Right lobe of liver (tissue), 6 donors: ENCODE measurements at regions not wholly inside any gene's neighbourhood (a gene's known extent, or its start where the extent isn't known, plus 50 kb on each side); places are given as distances from the start of the nearest gene placed in this dataset.

Experiments
- ATAC-seq, 4 donors: fragments of 200-7000 bp; cut with Tn5 transposase; one replicate each; pipeline ENCODE4 v1.9.1; 2020; ENCODE audit warnings: mild to moderate bottlenecking in 4 of 4, moderate library complexity in 4 of 4
- DNase-seq, 3 donors: peaks; one replicate each; pipeline ENCODE4 v3.0.0-alpha.2; 2020
- H3K27ac ChIP-seq, 3 donors: fragments of 200-600 bp; one replicate each; pipeline ENCODE4 v1.8.0; 2022
- H3K27me3 ChIP-seq, 2 donors: fragments of 200-600 bp; one replicate each; pipeline ENCODE4 v1.8.0; 2022
- H3K36me3 ChIP-seq, 4 donors: fragments of 200-600 bp; sonication (generic) in 1 of 4; one replicate each; pipeline versions ENCODE4 v1.5.1 to v1.8.0; 2017 to 2022; ENCODE audit warnings: control low read depth in 1 of 4
- H3K4me1 ChIP-seq, 4 donors: fragments of 200-600 bp; sonication (generic) in 1 of 4; one replicate each; pipeline versions ENCODE4 v1.5.1 to v1.8.0; 2017 to 2022; ENCODE audit warnings: control low read depth in 1 of 4
- H3K4me3 ChIP-seq, 3 donors: fragments of 200-600 bp; one replicate each; pipeline ENCODE4 v1.8.0; 2022
- H3K9me3 ChIP-seq, 4 donors: fragments of 200-600 bp; sonication (generic) in 1 of 4; one replicate each; pipeline versions ENCODE4 v1.5.1 to v1.8.0; 2017 to 2022; ENCODE audit warnings: control low read depth in 1 of 4
- POLR2A ChIP-seq: fragments of 450-650 bp; IDR thresholded peaks from one replicate; pipeline ENCODE4 v1.6.1; 2017; ENCODE audit warnings: antibody characterized with exemption, mild to moderate bottlenecking
- WGBS: methylation state at CpG from one replicate; pipeline ENCODE4 v1.1.6; 2018; ENCODE audit warnings: low coverage, low lambda C conversion rate; ENCODE audit not compliant: insufficient coverage; ENCODE audit errors: missing lambda C conversion rate; 5-methylcytosine and 5-hydroxymethylcytosine counted together
- intact Hi-C, 2 donors: fragments of 100-400 bp; cut with DNase I; formaldehyde crosslinking; loops; one replicate each; pipeline versions ENCODE4 v1.11.2 to v1.14.1; 2022
- TF ChIP-seq, protein P1 (sequence below), 4 donors: fragments of 200-600 bp in 3 of 4; fragments of 450-650 bp in 1 of 4; IDR thresholded peaks; one replicate each; pipeline versions ENCODE4 v1.5.1 to v1.8.0; 2016 to 2022; ENCODE audit warnings: antibody characterized with exemption in 4 of 4, mild to moderate bottlenecking in 2 of 4
- donor health status: DM: no; HTN: yes; CAD: no.
- donor health status: DM: no; HTN: no; CAD: no.
- donor health status: DM: no; HTN: no; CAD: no.
- donor health status: DM: no; HTN: yes; CAD: no.
- donor health status: DM: no; HTN: yes; CAD: no.

DNA sequence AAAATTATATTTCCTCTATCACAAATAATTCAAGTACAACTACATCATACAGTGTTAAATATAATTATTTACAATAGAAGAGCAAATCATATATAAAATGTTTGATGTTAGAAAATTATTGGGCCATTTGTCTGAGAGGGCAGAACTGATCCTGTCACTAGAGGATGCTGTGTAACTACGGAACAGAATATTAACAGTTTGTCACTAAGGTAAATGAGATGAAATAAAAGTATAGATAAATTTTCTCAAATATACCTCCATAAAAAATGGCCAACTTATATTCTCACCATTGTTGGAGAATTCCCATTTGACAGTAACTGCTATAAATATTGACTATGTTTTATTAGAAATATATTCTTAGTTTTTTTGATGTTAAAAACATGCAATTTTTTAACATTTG lies 1067.4 kb upstream of the DDX18 start:
- no peaks in the 10 kb centered on the region for H3K9me3 ChIP-seq
- H3K4me3 ChIP-seq, result no peak overlapping the region
- ATAC-seq, result no peak
- H3K4me1 ChIP-seq, result no peaks in the 10 kb centered on the region
- TF ChIP-seq, protein P1, sequence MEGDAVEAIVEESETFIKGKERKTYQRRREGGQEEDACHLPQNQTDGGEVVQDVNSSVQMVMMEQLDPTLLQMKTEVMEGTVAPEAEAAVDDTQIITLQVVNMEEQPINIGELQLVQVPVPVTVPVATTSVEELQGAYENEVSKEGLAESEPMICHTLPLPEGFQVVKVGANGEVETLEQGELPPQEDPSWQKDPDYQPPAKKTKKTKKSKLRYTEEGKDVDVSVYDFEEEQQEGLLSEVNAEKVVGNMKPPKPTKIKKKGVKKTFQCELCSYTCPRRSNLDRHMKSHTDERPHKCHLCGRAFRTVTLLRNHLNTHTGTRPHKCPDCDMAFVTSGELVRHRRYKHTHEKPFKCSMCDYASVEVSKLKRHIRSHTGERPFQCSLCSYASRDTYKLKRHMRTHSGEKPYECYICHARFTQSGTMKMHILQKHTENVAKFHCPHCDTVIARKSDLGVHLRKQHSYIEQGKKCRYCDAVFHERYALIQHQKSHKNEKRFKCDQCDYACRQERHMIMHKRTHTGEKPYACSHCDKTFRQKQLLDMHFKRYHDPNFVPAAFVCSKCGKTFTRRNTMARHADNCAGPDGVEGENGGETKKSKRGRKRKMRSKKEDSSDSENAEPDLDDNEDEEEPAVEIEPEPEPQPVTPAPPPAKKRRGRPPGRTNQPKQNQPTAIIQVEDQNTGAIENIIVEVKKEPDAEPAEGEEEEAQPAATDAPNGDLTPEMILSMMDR (IDR thresholded peaks at IDR 0.05), result no peak
- no peak for TF ChIP-seq POLR2A
- H3K27ac ChIP-seq, result no peak overlapping the region
- DNase-seq, result no peak
- H3K27me3 ChIP-seq, result no peaks in the 10 kb centered on the region
- 23% methylated on average over 1 of the region's 1 CpG for WGBS
- H3K36me3 ChIP-seq, result no peaks in the 10 kb centered on the region
- intact Hi-C loops, result no loop called here

DNA sequence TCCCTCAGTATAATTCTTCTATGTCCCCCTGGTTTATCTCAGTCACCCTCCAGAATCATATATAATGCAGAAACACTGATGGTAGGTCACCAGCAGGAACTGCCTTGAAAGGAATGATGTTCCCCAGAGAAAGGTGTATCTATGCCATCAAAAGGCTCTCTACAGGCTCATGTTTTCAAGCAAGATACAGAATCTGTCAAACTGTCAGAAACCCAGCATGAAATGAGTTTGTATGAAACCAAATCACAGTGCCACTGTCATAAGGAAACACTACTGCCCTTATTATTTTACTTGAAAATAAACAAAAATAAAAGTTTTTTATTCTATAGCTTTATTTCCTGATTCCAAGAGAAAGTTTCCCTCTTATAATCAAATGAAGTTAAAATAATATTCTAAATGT lies 1064.5 kb upstream of the DDX18 start:
- Histone ChIP-seq H3K9me3 (no peaks in the 10 kb centered on the region), H3K4me3 (no peak overlapping the region), H3K27ac (no peak overlapping the region), H3K36me3 (no peaks in the 10 kb centered on the region), H3K4me1 (no peaks in the 10 kb centered on the region), H3K27me3 (no peaks in the 10 kb centered on the region)
- intact Hi-C loops, result no loop called here
- ATAC-seq (no peak), DNase-seq (no peak)
- TF ChIP-seq, protein P1 (IDR thresholded peaks at IDR 0.05), result no peak
- no peak for TF ChIP-seq POLR2A

DNA sequence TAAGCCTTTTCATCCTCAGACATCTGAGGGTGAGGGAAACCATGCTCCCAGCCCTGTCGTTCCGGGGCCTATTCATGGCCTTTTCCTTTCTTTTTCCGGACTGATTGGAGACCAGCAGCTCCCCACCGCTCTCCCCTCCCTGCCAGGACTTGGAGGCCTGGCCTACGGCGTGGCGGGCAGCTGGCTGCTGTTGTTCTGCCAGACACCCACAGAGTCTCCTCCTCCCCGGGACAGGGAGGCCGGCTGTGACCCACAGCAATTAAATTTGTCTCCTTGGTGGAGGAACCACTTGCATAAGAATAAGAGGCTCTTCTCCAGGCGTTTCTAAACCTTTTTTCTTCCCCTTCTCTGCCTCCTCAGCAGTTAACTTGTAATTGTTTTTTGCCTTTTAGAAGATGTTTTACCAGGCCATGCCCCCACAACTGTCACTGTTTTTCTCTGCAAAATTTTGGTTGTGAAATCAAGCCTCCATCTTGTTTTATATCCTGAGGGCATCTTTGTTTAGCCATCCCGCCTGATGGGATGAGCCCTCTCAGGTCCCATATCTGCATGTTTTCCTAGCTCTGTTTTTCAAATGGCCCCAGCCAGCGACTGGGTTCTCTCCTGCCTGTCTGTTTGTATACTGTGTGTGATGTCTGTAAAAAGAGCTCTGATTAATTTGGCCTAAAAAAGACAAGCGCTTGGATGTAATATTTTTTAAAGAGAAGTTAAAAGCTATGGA lies 1060.0 kb upstream of the DDX18 start:
- H3K27me3 ChIP-seq, result no peaks in the 10 kb centered on the region
- H3K4me3 ChIP-seq, result no peak overlapping the region
- no peak for ATAC-seq
- no peaks in the 10 kb centered on the region for H3K4me1 ChIP-seq
- 30% methylated on average over 9 of the region's 13 CpGs for WGBS
- no peaks in the 10 kb centered on the region for H3K36me3 ChIP-seq
- no peaks in the 10 kb centered on the region for H3K9me3 ChIP-seq
- TF ChIP-seq, protein P1 (IDR thresholded peaks at IDR 0.05), result no peak
- no peak for TF ChIP-seq POLR2A
- intact Hi-C loops, result no loop called here
- H3K27ac ChIP-seq, result no peak overlapping the region
- DNase-seq, result no peak

DNA sequence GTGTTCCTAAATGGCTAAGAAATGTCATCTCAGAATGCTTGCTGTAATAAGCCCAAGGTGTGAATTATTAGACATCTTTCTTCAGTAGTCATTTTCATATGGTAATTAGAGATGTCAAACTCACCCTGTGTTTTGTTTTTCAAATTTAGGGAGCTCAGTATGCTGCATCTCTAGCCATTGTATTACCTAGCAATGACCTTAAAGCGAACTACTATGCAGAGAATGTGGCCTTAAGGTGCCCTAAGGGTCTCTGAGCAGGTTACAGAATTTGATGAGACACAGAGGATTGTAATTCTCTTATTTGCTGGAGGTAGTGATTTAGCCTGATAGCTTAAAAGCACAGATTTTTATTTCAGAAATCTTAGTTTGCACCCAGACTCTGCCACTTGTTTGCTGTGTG lies 1052.6 kb upstream of the DDX18 start:
- DNase-seq (no peak), ATAC-seq (no peak)
- H3K4me3 ChIP-seq, result no peak overlapping the region
- no peak overlapping the region for H3K27ac ChIP-seq
- TF ChIP-seq, protein P1 (IDR thresholded peaks at IDR 0.05), result no peak
- no peak for TF ChIP-seq POLR2A
- 21% methylated on average over 1 of the region's 1 CpG for WGBS
- no peaks in the 10 kb centered on the region for H3K4me1 ChIP-seq
- no peaks in the 10 kb centered on the region for H3K27me3 ChIP-seq
- H3K36me3 ChIP-seq, result no peaks in the 10 kb centered on the region
- intact Hi-C loops, result no loop called here
- no peaks in the 10 kb centered on the region for H3K9me3 ChIP-seq

DNA sequence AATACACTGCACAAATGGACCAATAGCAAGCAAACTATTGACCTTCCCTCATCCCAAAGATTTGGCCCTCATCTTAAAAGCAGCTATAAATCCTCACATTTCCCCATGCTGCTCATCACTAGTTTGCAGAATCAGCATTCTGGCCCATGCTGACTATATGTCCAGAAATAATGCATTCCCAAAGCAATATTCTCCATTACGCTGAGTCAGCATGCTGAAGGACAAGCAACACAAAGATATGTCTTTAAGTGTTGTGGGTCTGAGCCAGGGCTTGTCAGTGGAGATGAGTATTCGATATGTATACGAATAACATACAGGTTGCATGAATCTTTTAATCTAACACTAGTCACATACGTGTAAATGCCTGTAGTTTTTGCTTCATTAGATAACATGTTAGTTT lies 1045.0 kb upstream of the DDX18 start:
- TF ChIP-seq, protein P1 (IDR thresholded peaks at IDR 0.05), result no peak
- no peak for TF ChIP-seq POLR2A
- intact Hi-C loops, result no loop called here
- Histone ChIP-seq H3K36me3 (no peaks in the 10 kb centered on the region), H3K27ac (no peak overlapping the region), H3K4me3 (no peak overlapping the region), H3K9me3 (no peaks in the 10 kb centered on the region), H3K4me1 (no peaks in the 10 kb centered on the region), H3K27me3 (no peaks in the 10 kb centered on the region)
- WGBS, result 47% methylated on average over 4 of the region's 4 CpGs
- ATAC-seq (no peak), DNase-seq (no peak)
